A204.1 (cell line): ENCODE measurements at regions not wholly inside any gene's neighbourhood (a gene's known extent, or its start where the extent isn't known, plus 50 kb on each side); places are given as distances from the start of the nearest gene placed in this dataset.

Source experiments
- FAIRE-seq: peaks from 2 replicates; lab custom pipeline; 2012; peaks lifted over from hg19 to GRCh38; lab: Jason Lieb, UNC

DNA sequence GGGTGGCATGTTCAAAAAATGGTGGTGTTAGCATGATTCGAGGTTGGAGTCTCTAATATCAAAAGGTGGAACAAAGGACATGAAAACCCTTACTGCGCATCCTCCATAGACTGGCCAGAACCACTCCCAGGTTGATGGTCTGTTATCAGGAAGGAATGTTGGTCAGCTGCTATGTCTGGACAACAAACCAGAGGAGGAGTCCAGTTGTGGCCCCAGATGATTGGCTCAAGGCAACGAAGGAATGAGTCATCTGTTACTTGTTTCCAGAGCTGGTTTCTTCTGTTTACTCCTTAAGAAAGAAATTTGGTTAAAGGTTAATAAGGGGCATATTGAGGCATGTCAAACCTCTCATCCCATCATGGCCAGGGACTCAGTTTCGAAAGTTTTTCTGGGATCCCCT lies 56.8 kb upstream of the GRIA4 start:
- FAIRE-seq, result no peak

- FAIRE-seq, result no peak
These were observed 61.5 kb upstream of the GRIA4 start for GRCh38 chr11:105548359-105548758.

DNA sequence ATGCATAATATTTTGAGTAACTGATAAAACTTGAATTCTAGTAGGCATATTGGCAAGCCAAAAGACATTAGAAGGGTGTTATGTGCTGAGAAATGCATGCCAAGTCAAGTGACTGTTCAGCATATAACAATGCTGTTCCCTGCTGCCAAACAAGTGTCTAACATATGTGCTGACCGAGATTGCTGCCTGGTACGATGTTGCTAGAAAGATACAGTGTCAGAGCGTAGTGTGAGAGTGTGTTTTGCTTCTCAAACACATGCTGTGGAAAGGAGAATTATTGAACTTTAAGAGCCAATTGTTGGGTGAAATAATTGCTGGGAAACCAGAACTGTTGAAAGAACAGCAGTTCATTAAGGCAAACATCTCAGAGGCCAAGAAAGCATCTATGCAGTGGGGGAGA lies 71.3 kb upstream of the GRIA4 start:
- FAIRE-seq, result no peak

DNA sequence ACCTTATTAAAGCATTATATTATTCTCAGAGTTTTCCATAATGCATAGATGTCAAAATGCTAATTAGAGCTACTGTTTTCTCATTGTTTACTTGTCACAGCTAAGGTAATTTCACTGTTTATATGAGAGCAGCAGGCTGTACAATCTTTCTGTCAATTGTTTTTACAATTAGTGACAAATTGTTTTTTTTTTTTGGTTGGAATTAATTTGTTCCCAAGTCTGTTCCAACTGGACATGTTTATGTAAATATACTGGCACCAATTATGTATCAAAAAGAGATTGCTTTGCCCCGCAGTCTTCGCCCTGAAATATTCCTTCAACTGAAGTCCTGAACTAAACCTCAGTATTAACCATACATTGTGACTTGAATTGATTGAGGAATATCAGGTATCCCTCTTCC lies 72.3 kb upstream of the GRIA4 start:
- FAIRE-seq, result no peak

- FAIRE-seq, result no peak
These were observed 85.6 kb upstream of the GRIA4 start for GRCh38 chr11:105524286-105524685.

DNA sequence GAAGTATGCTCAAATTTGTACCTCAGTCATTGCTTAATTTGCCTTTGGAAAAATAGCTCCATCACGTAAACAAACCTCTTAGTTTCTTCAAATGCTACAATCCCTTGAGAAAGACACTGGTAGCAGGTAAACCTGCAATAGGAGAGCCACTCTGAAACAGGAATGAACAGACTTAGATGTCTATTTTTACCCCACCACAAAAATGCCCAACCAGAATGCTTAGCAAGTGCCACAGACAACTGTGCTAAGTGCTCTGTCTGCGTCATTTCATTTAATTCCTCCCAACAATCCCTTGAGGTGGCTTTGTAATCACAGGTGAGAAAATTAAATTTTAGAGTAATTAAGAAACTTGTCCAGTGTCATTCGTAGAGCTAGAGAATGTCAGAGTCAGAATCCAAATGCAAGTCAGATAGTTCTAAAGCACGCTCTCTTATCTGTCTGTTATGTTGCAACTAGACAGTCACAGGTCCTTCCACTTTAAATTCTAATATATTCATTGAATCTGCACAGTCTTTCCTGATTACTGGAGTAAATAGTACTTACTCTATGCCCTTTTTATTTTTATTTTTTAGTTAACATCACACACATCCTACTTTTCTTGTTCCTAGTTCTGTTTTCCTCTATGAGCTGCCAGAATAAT lies 89.0 kb upstream of the GRIA4 start:
- no peak for FAIRE-seq

GRCh38 chr11:105507496-105508254 lies 102.2 kb upstream of the GRIA4 start:
- no peak for FAIRE-seq

DNA sequence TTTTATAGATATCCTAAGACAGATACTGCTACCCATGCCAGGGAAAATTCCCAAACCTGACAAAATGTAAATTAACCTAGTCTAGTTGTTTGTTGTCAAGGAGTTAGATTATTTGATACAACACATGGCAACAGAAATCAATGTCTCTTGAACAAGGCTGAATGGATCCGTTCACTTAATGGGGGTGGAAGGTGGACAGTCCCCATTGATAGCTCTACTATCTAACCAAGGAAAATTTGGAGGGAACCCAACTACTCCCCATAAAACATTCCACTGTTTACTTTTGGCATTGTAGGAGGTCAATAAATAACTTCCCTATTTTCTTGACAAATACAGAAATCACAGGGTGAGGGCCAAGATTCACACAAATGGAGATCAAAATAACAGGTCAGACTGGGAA lies 117.9 kb upstream of the GRIA4 start:
- no peak for FAIRE-seq

- FAIRE-seq, result no peak
These were observed 118.5 kb upstream of the GRIA4 start for GRCh38 chr11:105491394-105491793.

DNA sequence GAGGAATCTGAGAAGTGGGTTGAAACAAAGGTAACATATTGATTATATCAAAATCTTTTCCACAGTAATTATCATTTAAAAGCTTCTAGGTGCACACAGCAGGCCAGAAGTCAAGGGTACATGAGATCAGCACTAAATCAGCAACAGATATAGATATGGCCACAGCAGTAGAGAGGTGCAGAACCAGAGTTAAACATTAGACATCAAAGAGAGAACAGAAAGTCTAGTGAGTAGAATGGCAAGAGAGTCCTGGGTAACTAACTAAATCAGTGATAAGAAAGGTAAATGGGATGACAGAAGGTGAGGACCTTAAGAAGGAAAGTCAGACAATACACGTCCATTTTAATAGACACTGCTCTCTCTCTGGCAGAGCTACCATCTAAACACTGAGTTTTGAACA lies 119.5 kb upstream of the GRIA4 start:
- FAIRE-seq, result no peak

DNA sequence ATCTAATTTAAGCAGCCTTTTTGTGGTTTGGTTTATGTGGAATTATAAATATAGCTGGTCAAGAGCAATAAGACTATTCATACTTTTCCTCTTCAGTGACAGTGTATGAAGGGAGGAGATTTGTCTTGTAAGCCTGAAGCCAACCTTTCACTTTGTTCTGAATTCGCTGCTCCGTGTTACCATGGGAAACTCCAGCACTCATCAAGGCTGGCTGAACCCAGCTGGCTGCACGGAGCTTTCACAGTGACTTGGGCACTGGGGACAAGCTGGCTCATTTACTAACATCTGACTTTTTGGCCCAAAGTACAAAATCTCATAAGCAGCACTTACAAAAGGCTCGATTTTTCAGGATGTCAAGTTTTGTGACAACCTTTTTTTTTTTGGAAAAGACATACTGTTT lies 120.4 kb upstream of the GRIA4 start:
- no peak for FAIRE-seq

GRCh38 chr11:105486929-105487328 lies 122.9 kb upstream of the GRIA4 start:
- FAIRE-seq, result no peak

- FAIRE-seq, result no peak
These were observed 139.9 kb upstream of the GRIA4 start for GRCh38 chr11:105469931-105470330.

- FAIRE-seq, result no peak
These were observed 141.7 kb upstream of the GRIA4 start for GRCh38 chr11:105468154-105468553.

- FAIRE-seq, result no peak
These were observed 143.2 kb upstream of the GRIA4 start for GRCh38 chr11:105466582-105467228.

DNA sequence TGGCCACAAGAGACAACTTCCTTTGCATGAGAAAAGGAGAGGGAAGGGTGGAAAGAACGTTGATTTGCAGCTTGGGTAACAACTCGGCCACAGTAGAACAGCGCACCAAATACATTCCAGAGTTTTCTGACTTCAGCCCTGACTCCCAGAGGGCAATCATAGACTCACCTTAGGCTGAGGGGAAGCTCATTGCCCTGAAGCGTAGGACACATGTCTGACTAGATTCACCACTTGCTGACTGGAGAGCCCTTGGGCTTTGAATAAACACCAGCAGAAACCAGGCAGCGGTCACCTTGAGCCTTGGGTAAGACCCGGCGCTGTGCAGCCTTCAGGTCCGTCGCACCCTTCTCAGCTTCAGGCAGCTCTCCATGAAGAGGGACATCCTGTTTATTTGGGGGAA lies 151.8 kb upstream of the GRIA4 start:
- no peak for FAIRE-seq

DNA sequence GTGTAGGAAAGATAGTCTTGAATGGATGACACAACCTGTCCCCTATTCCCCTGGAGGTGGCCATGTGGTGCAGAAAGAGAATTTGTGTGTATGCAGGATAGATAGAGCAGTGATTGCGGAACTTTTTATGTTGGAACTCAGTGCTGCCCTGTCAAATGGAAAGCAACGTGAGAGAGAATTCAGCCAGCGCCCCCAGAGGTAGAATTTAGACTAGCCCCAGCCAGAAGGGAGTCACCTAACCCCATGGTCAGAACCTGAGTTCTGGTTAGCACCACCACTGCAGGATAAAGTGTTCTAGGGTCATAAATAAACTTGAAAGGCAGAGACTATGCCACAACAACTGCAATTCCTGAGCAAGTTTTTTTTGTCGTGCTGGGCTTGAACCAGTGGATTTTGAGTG lies 152.9 kb upstream of the GRIA4 start:
- no peak for FAIRE-seq

DNA sequence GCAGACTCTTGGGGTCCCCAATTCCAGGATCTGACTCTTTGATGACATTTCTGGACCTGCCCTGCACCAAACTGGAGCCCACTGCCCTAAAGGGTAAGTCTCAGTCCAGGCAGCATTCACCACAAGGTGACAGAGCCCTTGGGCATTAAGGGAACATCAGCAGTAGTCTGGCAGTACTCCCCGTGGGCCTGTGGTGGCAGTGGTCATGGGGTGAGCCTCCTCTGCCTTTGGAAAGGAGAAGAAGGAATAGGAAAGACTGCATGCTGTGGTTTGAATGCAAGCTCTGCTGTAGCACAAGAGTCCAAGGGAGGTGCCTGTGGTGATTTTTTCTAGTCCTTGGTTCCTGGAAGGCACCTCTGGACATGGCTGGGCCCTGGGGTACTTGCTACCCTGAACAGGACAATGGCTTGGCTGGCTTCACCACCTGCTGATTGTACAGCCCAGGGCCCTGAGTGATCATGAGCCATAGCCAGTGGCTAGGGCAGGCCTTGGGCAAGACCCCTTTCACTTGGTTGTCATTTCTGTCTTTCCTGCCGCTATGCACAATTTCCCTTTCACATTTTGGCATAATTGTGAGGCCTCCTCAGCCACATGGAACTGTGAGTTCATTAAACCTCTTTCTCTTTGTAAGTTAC lies 160.7 kb upstream of the GRIA4 start:
- FAIRE-seq, result no peak

- FAIRE-seq, result no peak
These were observed 161.2 kb upstream of the GRIA4 start for GRCh38 chr11:105448703-105449079.

DNA sequence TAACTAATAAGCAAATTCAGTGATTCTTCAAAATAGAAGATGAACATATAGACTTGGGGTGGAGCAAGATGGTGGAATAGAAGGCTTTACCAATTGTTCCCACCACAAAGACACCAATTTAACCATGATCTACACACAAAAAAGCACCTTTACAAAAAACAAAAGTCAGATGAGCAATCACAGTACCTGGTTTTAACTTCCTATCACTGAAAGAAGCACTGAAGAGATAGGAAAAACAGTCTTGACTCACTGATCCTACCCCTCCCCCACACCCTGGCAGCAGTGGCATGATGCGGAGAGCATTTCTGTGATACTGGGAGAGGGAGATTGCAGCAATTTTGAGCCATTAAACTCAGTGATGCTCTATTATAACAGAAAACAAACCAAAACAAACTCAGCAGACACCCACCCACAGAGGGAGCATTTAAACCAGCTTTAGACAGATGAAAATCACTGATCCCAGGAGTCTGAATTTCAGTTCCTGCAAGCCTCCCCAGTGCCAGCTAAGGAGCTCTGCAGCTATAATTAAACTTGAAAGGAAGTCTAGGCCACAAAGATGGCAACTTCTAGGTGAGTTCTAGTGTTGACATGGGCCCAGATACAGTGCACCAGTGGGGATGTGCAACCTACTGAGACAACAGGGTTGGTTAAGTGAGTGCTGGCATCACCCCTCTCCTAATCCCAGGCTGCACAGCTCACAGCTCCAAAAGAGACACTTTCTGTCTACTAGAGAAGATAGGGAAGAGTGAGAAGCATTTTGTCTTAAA lies 161.8 kb upstream of the GRIA4 start:
- no peak for FAIRE-seq

GRCh38 chr11:105443623-105444022 lies 166.2 kb upstream of the GRIA4 start:
- FAIRE-seq, result no peak

DNA sequence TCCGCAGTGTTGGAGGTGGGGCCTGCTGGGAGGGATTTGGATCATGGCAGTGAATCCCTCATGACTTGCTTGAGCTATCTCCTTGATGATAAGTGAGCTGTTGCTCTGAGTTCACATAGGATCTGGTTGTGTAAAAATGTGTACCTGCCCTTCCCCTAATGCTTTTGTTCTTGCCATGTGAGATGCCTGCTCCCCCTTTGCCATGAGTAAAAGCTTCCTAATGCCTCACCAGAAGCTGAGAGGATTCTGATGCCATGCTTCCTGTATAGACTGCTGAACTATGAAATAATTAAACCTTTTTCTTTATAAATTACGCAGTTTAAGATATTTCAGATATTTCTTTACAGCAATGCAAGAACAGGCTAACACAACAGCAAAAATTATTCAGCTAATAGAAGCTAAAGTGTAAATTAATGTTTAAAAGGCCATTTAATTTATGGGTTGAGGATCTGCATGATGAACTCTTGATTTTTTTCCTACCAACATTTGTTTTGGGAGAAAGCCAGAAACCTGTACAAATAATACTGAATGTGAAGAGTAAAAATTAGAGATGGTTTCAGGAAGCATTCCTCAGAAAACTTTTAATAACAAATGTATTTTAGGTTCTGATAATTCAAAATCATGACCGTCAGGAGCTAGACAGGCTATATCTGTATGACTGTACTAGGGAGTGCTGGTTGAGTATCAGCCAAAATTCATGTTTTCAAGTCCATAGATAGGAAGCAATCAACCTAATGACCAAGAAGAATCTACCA lies 177.5 kb upstream of the GRIA4 start:
- no peak for FAIRE-seq
